ENCODE measurements at regions not wholly inside any gene's neighbourhood (a gene's known extent, or its start where the extent isn't known, plus 50 kb on each side); places are given as distances from the start of the nearest gene placed in this dataset.

DNA sequence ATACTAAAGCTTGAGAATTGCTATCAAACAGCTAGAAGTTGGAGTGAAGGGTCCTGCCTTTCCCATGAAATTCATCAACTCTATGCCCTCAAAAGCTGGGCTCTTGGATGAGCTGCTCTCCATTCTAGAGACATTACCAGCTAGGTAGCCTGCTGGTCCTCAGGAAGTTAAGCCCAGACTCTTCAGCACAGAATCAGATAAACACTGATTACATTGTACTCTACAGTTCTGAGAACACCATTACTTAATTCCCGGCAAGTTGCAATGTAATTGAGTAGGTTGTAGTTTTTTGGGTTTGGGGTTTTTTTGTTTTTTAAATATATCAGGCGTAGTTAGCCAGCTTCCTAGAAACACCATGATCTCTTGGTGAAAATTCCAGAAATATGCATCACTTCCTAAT, 84.1 kb upstream of the PIK3CG start:
- CTCF ChIA-PET: no interaction called here
- H2AFZ ChIP-seq (replicated peaks; ENCODE audit: low read length, poor library complexity): no peak overlapping the region
- no peak overlapping the region for H3K56ac ChIP-seq (ENCODE audit: extremely low read depth, insufficient read depth, low read length)
- no peak overlapping the region for H2AK9ac ChIP-seq (replicated peaks; ENCODE audit: low read depth, low read length, poor library complexity)
- no peak overlapping the region; the same call in 1 of the 2 replicates for H3K14ac ChIP-seq (replicated peaks; ENCODE audit: low read depth, low read length)
- ATAC-seq (ENCODE audit: low read depth) (no peak), DNase-seq (no peak)
- no CpG with 5 or more reads among the region's 2 CpGs for WGBS, 2 experiments (ENCODE audit: extremely low coverage in 2 of 2, insufficient read length in 1 of 2)
- H4K8ac ChIP-seq (ENCODE audit: low read depth in 2 of 2, low read length in 2 of 2): no peak overlapping the region
- H3K4me1 ChIP-seq (ENCODE audit: control insufficient read depth, insufficient read depth, low read length): peaks cover 17% of the 10 kb centered on the region
- no TSS peak for BruUV-seq (replicated peaks)
- no peak overlapping the region for H4K5ac ChIP-seq (ENCODE audit: low read depth, low read length)
- H3K4ac ChIP-seq (ENCODE audit: low read depth, low read length): peak overlapping the region; percentile 28
- no peaks in the 10 kb centered on the region for H3K9me3 ChIP-seq (ENCODE audit: control insufficient read depth, insufficient read depth, low read length)
- no peak overlapping the region for H3K23ac ChIP-seq (ENCODE audit: low read depth, low read length)
- H3K9ac ChIP-seq (ENCODE audit: low read depth, low read length): no peak overlapping the region
- POLR2A ChIA-PET (ENCODE audit: unreplicated experiment): no interaction called here
- H4K20me1 ChIP-seq (ENCODE audit: insufficient read depth, low read length): no peaks in the 10 kb centered on the region
- H2BK20ac ChIP-seq (ENCODE audit: low read depth, low read length): 0 out of 2 replicates have a peak overlapping the region, but pooled peaks have one; percentile 10
- dilution Hi-C loops (cut with HindIII; ENCODE audit: low sequenced_read_pairs, unreplicated experiment): no loop called here
- H2AK5ac ChIP-seq (ENCODE audit: low read depth, low read length): no peak overlapping the region
- peaks cover 4% of the 10 kb centered on the region for H3K9me1 ChIP-seq (ENCODE audit: insufficient read depth, low read length)
- H4K91ac ChIP-seq (ENCODE audit: insufficient read depth, low read depth, low read length): no peak overlapping the region
- H3K4me2 ChIP-seq (ENCODE audit: low read depth, low read length): no peak overlapping the region
- peak overlapping the region; percentile 63; the same call in 1 of the 2 replicates for H3K18ac ChIP-seq (ENCODE audit: low read depth, low read length)
- in situ Hi-C loops (cut with MboI; ENCODE audit: low sequenced_read_pairs): no loop called here
- H3K27ac ChIP-seq (ENCODE audit: insufficient read depth, low read length): no peak overlapping the region
- H2BK5ac ChIP-seq (ENCODE audit: low read depth, low read length, poor library complexity, severe bottlenecking): no peak overlapping the region
- intact Hi-C loops (cut with micrococcal nuclease): no loop called here
- H2BK120ac ChIP-seq (ENCODE audit: low read depth, low read length): peak overlapping the region; percentile 66
- no peak overlapping the region for H3K4me3 ChIP-seq (ENCODE audit: insufficient read depth, low read depth, low read length)
- no peak overlapping the region; the same call in 2 of the 3 replicates for H2BK15ac ChIP-seq (ENCODE audit: low read depth, low read length)
- H3K27me3 ChIP-seq (ENCODE audit: control insufficient read depth, insufficient read depth, low read length): no peaks in the 10 kb centered on the region
- peaks cover 0 to 16% of the 10 kb centered on the region in 2 experiments; a peak in 1 of 4 replicates for H3K79me1 ChIP-seq (ENCODE audit: low read depth in 1 of 2, low read length in 2 of 2)
- no peaks in the 10 kb centered on the region for H3K36me3 ChIP-seq (ENCODE audit: control insufficient read depth, insufficient read depth, low read length)
- TF ChIP-seq, protein P1, sequence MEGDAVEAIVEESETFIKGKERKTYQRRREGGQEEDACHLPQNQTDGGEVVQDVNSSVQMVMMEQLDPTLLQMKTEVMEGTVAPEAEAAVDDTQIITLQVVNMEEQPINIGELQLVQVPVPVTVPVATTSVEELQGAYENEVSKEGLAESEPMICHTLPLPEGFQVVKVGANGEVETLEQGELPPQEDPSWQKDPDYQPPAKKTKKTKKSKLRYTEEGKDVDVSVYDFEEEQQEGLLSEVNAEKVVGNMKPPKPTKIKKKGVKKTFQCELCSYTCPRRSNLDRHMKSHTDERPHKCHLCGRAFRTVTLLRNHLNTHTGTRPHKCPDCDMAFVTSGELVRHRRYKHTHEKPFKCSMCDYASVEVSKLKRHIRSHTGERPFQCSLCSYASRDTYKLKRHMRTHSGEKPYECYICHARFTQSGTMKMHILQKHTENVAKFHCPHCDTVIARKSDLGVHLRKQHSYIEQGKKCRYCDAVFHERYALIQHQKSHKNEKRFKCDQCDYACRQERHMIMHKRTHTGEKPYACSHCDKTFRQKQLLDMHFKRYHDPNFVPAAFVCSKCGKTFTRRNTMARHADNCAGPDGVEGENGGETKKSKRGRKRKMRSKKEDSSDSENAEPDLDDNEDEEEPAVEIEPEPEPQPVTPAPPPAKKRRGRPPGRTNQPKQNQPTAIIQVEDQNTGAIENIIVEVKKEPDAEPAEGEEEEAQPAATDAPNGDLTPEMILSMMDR (conservative IDR thresholded peaks at IDR 0.05; ENCODE audit: low read depth, low read length): no peak
- no peak for TF ChIP-seq FOS (IDR thresholded peaks at IDR 0.05; ENCODE audit: low read depth, low read length)
- TF ChIP-seq CHD1 (IDR thresholded peaks at IDR 0.05; ENCODE audit: low read depth, low read length): no peak
- TF ChIP-seq SMC3 (IDR thresholded peaks at IDR 0.05; ENCODE audit: low read depth, low read length): no peak
- TF ChIP-seq RCOR1 (IDR thresholded peaks at IDR 0.05; ENCODE audit: insufficient replicate concordance, low read length): no peak
- no peak for TF ChIP-seq POLR2A (IDR thresholded peaks at IDR 0.05; ENCODE audit: low read depth, low read length)
- TF ChIP-seq MAZ (IDR thresholded peaks at IDR 0.05; ENCODE audit: borderline replicate concordance, low read depth, low read length): no peak
- no peak for TF ChIP-seq MXI1 (IDR thresholded peaks at IDR 0.05; ENCODE audit: borderline replicate concordance, low read depth, low read length)
- no peak for TF ChIP-seq RAD21 (IDR thresholded peaks at IDR 0.05; ENCODE audit: low read length)
- TF ChIP-seq, protein P2, sequence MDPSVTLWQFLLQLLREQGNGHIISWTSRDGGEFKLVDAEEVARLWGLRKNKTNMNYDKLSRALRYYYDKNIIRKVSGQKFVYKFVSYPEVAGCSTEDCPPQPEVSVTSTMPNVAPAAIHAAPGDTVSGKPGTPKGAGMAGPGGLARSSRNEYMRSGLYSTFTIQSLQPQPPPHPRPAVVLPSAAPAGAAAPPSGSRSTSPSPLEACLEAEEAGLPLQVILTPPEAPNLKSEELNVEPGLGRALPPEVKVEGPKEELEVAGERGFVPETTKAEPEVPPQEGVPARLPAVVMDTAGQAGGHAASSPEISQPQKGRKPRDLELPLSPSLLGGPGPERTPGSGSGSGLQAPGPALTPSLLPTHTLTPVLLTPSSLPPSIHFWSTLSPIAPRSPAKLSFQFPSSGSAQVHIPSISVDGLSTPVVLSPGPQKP (IDR thresholded peaks at IDR 0.05; ENCODE audit: borderline replicate concordance, low read depth, low read length): no peak
- TF ChIP-seq, protein P3, sequence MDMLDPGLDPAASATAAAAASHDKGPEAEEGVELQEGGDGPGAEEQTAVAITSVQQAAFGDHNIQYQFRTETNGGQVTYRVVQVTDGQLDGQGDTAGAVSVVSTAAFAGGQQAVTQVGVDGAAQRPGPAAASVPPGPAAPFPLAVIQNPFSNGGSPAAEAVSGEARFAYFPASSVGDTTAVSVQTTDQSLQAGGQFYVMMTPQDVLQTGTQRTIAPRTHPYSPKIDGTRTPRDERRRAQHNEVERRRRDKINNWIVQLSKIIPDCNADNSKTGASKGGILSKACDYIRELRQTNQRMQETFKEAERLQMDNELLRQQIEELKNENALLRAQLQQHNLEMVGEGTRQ (IDR thresholded peaks at IDR 0.05; ENCODE audit: low read depth, low read length): no peak
- no peak for TF ChIP-seq CEBPB (IDR thresholded peaks at IDR 0.05; ENCODE audit: low read depth, low read length)
- TF ChIP-seq BHLHE40 (IDR thresholded peaks at IDR 0.05; ENCODE audit: low read depth, low read length): no peak
- no peak for TF ChIP-seq RFX5 (IDR thresholded peaks at IDR 0.05; ENCODE audit: low read depth, low read length)
- no peak for TF ChIP-seq NFE2L2 (IDR thresholded peaks at IDR 0.05; ENCODE audit: low read depth, low read length)
- TF ChIP-seq MAFK (IDR thresholded peaks at IDR 0.05; ENCODE audit: low read depth, low read length): no peak
